NCI-H146 treated with DMSO at 0.1 percent for 48 hours (cell line): ENCODE measurements at regions not wholly inside any gene's neighbourhood (a gene's known extent, or its start where the extent isn't known, plus 50 kb on each side); places are given as distances from the start of the nearest gene placed in this dataset.
"Not testable (repeated sequence)": the region's sequence is repeated elsewhere in the genome, so short reads cannot be mapped to it uniquely, and the experiment has no call there.

Experiments used
- DNase-seq: peaks from one replicate; lab custom pipeline; 2025; ENCODE audit not compliant: unreplicated experiment; lab: John Stamatoyannopoulos, UW

- DNase-seq = no peak
Observed at GRCh38 chr1:74818241-74818640, 85.3 kb downstream of the TYW3 start.

GRCh38 chr1:74818661-74819456 is 85.9 kb downstream of the TYW3 start:
- DNase-seq = no peak

GRCh38 chr1:74822851-74823401 is 90.0 kb downstream of the TYW3 start:
- DNase-seq = no peak

DNA sequence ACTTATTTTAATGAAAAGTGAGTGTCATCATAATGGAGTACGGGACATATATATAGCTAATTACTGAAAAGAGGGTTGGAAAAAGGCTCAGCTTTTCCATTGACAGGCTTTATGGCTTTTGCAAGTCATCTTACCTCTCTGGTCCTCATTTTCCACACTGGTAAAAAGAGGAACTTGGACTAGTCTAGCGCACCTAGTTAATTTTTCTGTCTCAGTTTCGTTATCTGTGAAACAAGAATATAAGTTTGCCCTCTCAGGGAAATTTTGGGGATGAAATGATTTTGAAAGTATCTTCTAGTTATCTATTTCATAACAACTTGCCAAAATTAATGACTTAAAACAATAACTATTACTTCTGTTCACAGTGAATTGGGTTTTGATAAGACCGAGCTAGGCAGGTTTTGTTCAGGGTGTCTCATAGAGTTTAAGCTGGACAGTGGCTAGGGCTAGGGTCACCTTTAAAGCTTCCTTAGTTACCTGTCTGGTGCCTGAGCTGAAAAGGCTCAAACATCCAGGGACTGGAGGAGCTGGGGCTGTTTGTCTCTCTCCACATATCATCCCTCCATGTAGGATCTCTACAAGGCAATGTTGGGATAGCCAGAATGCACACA is 91.7 kb downstream of the TYW3 start:
- no peak for DNase-seq

GRCh38 chr1:74830766-74831165 is 97.8 kb downstream of the TYW3 start:
- no peak for DNase-seq

- no peak for DNase-seq
Observed at GRCh38 chr1:74834261-74834660, 101.3 kb downstream of the TYW3 start.

DNA sequence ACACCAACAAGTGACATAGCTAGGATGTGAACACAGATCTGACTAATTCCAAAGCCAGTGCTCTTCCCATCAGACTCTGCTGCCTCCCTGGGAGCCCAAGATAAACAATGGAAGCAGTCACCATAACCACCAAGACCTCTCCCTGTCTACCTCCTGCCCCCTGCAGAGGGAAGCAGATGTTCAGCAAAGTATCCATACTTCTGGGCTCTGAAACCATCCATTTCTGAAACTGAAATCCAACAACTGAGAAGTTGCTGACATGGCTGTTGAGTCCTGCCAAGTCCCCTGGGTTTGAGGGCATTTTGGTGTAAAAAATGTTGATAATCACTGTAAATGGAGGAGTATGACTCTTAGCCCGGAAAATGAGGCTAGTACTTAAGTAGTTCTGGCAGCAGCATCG is 102.1 kb downstream of the TYW3 start:
- DNase-seq = no peak

DNA sequence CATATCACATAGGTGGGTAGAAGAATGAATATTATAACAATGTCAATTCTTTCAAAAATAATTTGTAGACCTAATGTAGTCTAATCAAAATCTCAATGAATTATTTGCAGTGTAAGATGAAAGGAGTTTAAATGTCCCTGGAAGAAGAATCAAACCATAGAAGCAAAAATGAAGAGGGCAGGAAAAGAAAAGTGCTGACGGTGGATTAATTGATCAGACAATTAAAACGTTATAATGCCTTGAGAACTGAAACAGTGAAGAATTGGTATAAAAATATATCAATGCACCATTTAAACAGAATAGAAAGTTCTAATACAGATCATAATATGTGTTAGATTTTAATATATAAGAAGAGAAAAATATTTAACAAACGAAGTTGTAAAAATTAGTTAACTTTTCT is 109.8 kb downstream of the TYW3 start:
- no peak for DNase-seq

GRCh38 chr1:74847715-74848114 is 114.8 kb downstream of the TYW3 start:
- DNase-seq = no peak

DNA sequence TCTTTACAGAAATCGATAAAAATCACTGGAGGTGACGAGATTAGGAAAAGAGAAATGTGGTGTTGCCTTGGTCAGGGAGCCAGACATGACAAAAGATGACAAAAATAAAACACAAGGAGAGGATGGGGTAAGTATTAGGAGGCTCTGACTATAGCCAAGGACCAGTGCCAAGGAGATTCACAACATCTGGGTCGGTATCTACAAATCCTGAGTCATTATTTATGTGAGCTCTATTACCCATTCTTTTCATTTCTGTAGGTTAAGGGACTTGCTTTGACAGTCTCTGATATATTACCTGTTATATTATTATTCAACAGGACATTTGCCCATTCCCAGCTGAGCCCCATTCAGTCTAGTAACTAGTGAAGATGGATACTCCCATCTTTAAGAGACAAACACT is 120.8 kb downstream of the TYW3 start:
- DNase-seq = no peak

- no peak for DNase-seq
Observed at GRCh38 chr1:74856174-74856573, 123.2 kb downstream of the TYW3 start.

DNA sequence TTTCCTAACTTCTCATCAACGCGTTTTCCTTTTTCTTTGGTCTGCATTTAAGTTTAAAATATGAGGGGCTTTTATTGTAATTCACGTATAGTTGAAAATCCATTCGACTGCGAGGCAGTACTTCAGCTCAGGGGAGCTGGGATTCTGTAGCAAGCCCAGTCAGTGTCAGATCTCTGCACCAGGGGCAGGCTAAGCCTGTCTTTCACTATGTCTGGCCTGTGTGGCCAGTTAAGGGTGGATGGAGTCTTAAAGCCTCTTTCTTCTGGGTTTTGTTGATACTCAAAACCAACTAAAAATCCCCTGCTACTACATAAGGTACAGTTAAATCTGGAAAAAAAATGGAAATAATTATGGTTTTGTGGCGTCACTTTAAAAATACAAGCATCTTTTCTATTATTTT is 124.7 kb downstream of the TYW3 start:
- DNase-seq = no peak

DNA sequence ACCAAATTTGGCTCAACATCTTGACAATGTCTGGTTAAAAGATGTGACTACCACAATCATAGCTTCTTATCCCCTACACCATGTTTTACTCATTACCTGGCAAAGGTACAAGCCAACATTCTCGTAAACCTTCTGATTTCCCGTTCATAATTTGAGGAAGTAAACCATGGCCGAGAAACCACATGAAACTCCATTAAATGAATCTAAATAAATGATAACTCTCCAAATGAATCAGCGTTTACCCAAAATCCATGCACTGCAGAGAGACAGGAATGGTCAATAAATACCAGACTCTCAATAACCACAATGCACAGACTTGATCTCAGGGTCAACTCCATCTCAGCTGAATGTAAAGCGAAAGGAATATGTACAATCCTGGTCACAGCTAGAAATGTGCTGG is 125.2 kb downstream of the TYW3 start:
- DNase-seq = no peak

DNA sequence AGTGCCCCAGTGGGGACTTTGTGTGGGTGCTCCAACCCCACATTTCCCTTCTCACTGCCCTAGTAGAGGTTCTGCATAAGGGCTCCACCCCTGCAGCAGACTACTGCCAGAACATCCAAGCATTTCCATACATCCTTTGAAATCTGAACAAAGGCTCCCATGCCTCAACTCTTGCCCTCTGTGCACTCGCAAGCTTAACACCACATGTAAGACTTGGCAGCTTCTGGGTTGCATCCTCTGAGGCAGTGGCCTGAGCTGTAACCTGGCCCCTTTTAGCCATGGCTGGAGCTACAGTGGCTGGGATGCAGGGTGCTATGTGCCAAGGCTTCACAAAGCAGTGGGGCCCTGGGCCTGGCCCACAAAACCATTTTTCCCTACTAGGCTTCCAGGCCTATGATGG is 128.9 kb downstream of the TYW3 start:
- no peak for DNase-seq

DNA sequence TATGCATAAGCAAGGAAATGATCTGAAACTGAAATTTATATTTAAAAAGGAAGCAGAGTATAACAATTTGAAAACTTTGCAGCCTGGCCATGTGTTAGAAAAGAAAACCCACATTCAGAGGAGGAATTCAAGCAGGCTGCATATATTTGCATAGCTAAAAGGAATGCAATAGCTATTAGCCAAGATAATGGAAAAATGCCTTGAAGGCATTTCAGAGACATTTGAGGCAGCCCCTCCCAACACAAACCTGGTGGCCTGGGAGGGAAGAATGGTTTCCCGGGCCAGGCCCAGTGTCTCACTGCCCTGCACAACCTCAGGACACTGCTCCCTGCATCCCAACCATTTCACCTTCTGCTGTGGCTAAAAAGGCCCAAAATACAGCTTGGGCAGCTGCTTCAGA is 136.8 kb downstream of the TYW3 start:
- DNase-seq = no peak

- DNase-seq = not testable (repeated sequence)
Observed at GRCh38 chr1:74877366-74877765, 144.4 kb downstream of the TYW3 start.

DNA sequence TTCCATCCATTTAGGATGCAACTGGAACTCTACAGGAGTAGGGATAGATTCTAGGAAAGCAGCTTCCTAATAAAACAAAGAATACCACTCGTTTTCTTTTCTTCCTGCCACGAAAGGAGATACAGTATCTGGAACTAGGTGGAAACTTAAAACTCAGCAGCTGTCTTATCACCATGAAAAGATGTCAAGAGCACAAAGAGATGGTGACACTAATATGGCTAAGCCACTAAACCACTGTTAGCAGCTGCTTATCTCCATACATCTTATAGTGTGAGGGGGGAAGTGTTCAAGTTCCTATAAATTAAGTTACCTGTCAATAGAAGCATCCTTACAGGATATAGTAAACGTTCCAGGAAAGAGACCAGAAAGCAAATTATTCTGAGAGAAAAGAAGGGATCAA is 162.5 kb downstream of the TYW3 start:
- DNase-seq = no peak

DNA sequence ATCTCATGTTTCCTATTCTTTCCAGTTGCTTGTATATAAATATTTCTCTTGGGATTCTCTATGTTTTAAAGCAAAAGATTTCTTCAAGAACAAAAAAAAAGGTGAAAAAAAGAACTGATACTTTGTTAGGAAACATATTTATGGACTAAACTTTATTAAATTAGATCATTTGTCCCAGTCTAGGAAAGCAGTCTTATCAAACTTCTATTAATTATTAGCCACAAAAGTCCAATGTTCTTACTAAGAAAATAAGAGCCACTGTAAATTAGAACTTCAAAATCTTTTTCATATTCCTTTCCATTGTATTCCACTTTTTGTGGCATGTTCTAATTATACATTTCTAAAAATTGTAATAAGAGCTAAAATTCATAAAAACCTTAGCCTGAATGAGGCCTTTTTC is 175.2 kb downstream of the TYW3 start:
- DNase-seq = no peak

- DNase-seq = no peak
Observed at GRCh38 chr1:74908797-74909196, 175.8 kb downstream of the TYW3 start.

DNA sequence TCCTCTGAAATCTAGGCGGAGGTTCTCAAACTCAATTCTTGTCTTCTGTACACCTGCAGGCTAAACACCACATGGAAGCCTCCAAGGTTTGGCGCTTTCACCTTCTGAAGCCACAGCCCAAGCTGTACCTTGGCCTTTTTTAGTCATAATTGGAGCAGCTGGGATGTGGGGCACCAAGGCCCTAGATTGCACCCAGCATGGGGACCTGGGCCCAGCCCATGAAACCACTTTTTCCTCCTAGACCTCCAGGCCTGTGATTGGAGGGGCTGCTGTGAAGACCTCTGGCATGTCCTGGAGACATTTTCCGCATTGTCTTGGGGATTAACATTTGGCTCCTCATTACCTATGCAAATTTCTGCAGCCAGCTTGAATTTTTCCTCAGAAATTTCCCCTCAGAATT is 181.0 kb downstream of the TYW3 start:
- DNase-seq = no peak

GRCh38 chr1:74933500-74933899 is 200.5 kb downstream of the TYW3 start:
- DNase-seq = no peak

- no peak for DNase-seq
Observed at GRCh38 chr1:74935446-74935845, 198.7 kb upstream of the LHX8 start.

DNA sequence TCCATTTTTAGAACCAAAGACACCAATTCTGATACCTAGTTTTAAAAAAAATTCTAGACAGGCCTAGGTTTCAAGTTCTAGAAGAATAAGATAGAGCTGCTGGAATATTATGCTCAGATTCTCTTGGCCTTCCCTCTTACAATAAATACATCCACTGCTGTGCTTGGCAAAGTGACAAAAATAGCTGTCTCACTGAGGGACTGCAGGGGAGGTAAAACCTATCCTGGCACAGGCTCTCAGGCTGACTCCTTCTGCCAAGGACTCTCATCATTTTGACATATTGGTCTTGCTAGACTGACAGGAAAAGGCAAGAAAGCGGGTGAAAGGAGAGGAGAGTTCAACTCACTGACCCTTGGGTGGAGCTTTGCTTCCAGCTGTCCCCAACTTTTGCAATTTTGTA is 197.0 kb upstream of the LHX8 start:
- no peak for DNase-seq
